HepG2 (cell line): ENCODE measurements at regions not wholly inside any gene's neighbourhood (a gene's known extent, or its start where the extent isn't known, plus 50 kb on each side); places are given as distances from the start of the nearest gene placed in this dataset.

Experiments used
- ATAC-seq: fragments of 200-7000 bp; cut with Tn5 transposase; 3 replicates; pipeline ENCODE4 v1.9.1; 2020; ENCODE audit warnings: mild to moderate bottlenecking, moderate library complexity
- BruUV-seq: library from RNA; stranded (reverse); fragments of 400-500 nt; replicated peaks from 2 replicates; lab custom pipeline; 2021; lab: Mats Ljungman, UMichigan
- CTCF ChIA-PET: fragments of 300-600 bp; formaldehyde crosslinking; extraction: SDS; loops from one replicate; lab custom pipeline; 2021; ENCODE audit warnings: low total read pairs, inconsistent platforms, low intra/inter-chr PET ratio; lab: Yijun Ruan, JAX
- POLR2A ChIA-PET: fragments of 350-600 bp; sonication (Branson Sonifier 250); formaldehyde crosslinking; loops from one replicate; lab custom pipeline; 2020; ENCODE audit warnings: antibody characterized with exemption, inconsistent platforms; lab: Yijun Ruan, JAX
- DNase-seq: peaks from one replicate; pipeline ENCODE4 v3.0.0-alpha.2; 2015; ENCODE audit warnings: low spot score
- FAIRE-seq: peaks from 3 replicates; lab custom pipeline; 2011; peaks lifted over from hg19 to GRCh38; lab: Jason Lieb, UNC
- H2AFZ ChIP-seq: one replicate; pipeline ENCODE4 v1.6.1; 2011; ENCODE audit warnings: low read length, inconsistent platforms
- H3K27ac ChIP-seq: fragments of 300-600 bp; 3 replicates; pipeline ENCODE4 v1.8.0; 2011; ENCODE audit warnings: mixed run types, mild to moderate bottlenecking, mixed read lengths, low read length, inconsistent platforms; ENCODE audit not compliant: insufficient read depth; ENCODE audit errors: extremely low read length
- H3K27me3 ChIP-seq, 2 experiments: fragments of 200-600 bp in 1 of 2; 2 replicates in 1 of 2; 3 replicates in 1 of 2; pipeline versions ENCODE4 v1.6.0 to v1.8.0; 2011; ENCODE audit warnings: low read length in 2 of 2, mild to moderate bottlenecking in 2 of 2, moderate library complexity in 2 of 2, inconsistent platforms in 1 of 2; ENCODE audit not compliant: insufficient read depth in 2 of 2, control insufficient read depth in 1 of 2
- H3K36me3 ChIP-seq, 2 experiments: fragments of 200-600 bp in 1 of 2; replicated peaks in 1 of 2; 2 replicates in 1 of 2; 3 replicates in 1 of 2; pipeline versions ENCODE4 v1.5.1 to v1.8.0; 2011; ENCODE audit warnings: low read length in 2 of 2, inconsistent platforms in 1 of 2; ENCODE audit not compliant: insufficient read depth in 2 of 2, control insufficient read depth in 1 of 2
- H3K4me1 ChIP-seq: 2 replicates; pipeline ENCODE4 v1.5.1; 2012; ENCODE audit warnings: low read length, inconsistent platforms; ENCODE audit not compliant: insufficient read depth
- H3K4me2 ChIP-seq: 2 replicates; pipeline ENCODE4 v1.6.0; 2011; ENCODE audit warnings: low read depth, low read length, inconsistent platforms
- H3K4me3 ChIP-seq, 3 experiments: fragments of 200-600 bp in 1 of 3; sonication (generic), shearing (Covaris generic) in 1 of 3; replicated peaks in 1 of 3; 2 replicates each; pipeline ENCODE4 v1.5.1; 2011 to 2016; ENCODE audit warnings: low read length in 3 of 3, inconsistent platforms in 2 of 3, low read depth in 2 of 3, mild to moderate bottlenecking in 2 of 3, control low read depth in 1 of 3, mixed read lengths in 1 of 3; ENCODE audit not compliant: insufficient read depth in 1 of 3
- H3K79me2 ChIP-seq: one replicate; pipeline ENCODE4 v1.6.1; 2011; ENCODE audit warnings: low read length, inconsistent platforms; ENCODE audit not compliant: insufficient read depth
- H3K9ac ChIP-seq: 2 replicates; pipeline ENCODE4 v1.6.0; 2011; ENCODE audit warnings: mild to moderate bottlenecking, low read depth, low read length, inconsistent platforms; ENCODE audit not compliant: insufficient read depth
- H3K9me3 ChIP-seq: 2 replicates; pipeline ENCODE4 v1.5.1; 2012; ENCODE audit warnings: mild to moderate bottlenecking, low read length
- H4K20me1 ChIP-seq: 2 replicates; pipeline ENCODE4 v1.6.0; 2011; ENCODE audit warnings: inconsistent platforms, mild to moderate bottlenecking, low read length, moderate library complexity; ENCODE audit not compliant: insufficient read depth
- CREM ChIP-seq, 2 experiments: sonication (generic) in 1 of 2; formaldehyde crosslinking in 1 of 2; IDR thresholded peaks; 2 replicates each; pipeline versions ENCODE4 v1.4.0 to v1.6.1; 2016 to 2020; ENCODE audit warnings: antibody characterized with exemption in 1 of 2, mild to moderate bottlenecking in 1 of 2, missing genetic modification reagents in 1 of 2
- FOXA3 ChIP-seq: IDR thresholded peaks from 2 replicates; pipeline ENCODE4 v1.6.1; 2016; ENCODE audit warnings: missing genetic modification reagents, missing compliant biosample characterization
- HNRNPUL1 ChIP-seq: fragments of 200-400 bp; formaldehyde crosslinking; IDR thresholded peaks from 2 replicates; pipeline ENCODE4 v1.6.1; 2017; ENCODE audit warnings: low read depth, mild to moderate bottlenecking, low read length, moderate library complexity
- NFKB2 ChIP-seq: sonication (generic); formaldehyde crosslinking; IDR thresholded peaks from 2 replicates; pipeline ENCODE4 v1.4.0; 2020; ENCODE audit warnings: missing genetic modification reagents, borderline replicate concordance
- SAFB2 ChIP-seq: sonication (generic); formaldehyde crosslinking; IDR thresholded peaks from 2 replicates; pipeline ENCODE4 v1.5.1; 2020; ENCODE audit warnings: missing genetic modification reagents, low read depth, mild to moderate bottlenecking, borderline replicate concordance
- SP4 ChIP-seq: sonication (generic); formaldehyde crosslinking; IDR thresholded peaks from 2 replicates; pipeline ENCODE4 v1.8.1; 2023; ENCODE audit warnings: mild to moderate bottlenecking, missing genetic modification reagents
- ZNF530 ChIP-seq: sonication (generic); formaldehyde crosslinking; IDR thresholded peaks from 2 replicates; pipeline ENCODE4 v1.5.0; 2020; ENCODE audit warnings: low read depth, mild to moderate bottlenecking, missing genetic modification reagents
- ZNF761 ChIP-seq: sonication (generic); formaldehyde crosslinking; conservative IDR thresholded peaks from 2 replicates; pipeline ENCODE4 v1.4.0; 2020; ENCODE audit warnings: mild to moderate bottlenecking, missing genetic modification reagents
- ZNF780A ChIP-seq: sonication (generic); formaldehyde crosslinking; IDR thresholded peaks from 2 replicates; pipeline ENCODE4 v1.8.0; 2022; ENCODE audit warnings: mild to moderate bottlenecking, missing genetic modification reagents, moderate library complexity
- WGBS: methylation state at CpG from one replicate; pipeline ENCODE4 v1.1.6; 2017; ENCODE audit warnings: low lambda C conversion rate; 5-methylcytosine and 5-hydroxymethylcytosine counted together
- in situ Hi-C: cut with HindIII; loops from 2 replicates; pipeline ENCODE4 v1.10.0; 2017; ENCODE audit warnings: low pct_unique_long_range_greater_than_20kb; ENCODE audit not compliant: extremely low pct_ligation_motif_present
- intact Hi-C: fragments of 100-400 bp; cut with micrococcal nuclease; formaldehyde crosslinking; loops from one replicate; pipeline ENCODE4 v1.10.0; 2022; ENCODE audit not compliant: unreplicated experiment
- TF ChIP-seq, protein P1 (sequence below): sonication (generic); formaldehyde crosslinking; IDR thresholded peaks from 2 replicates; pipeline ENCODE4 v1.8.0; 2022; ENCODE audit warnings: missing genetic modification reagents, mild to moderate bottlenecking, moderate library complexity, borderline replicate concordance
- TF ChIP-seq, protein P2 (sequence below): sonication (generic); formaldehyde crosslinking; IDR thresholded peaks from 2 replicates; pipeline ENCODE4 v1.5.0; 2020; ENCODE audit warnings: missing genetic modification reagents
- TF ChIP-seq, protein P3 (sequence below): IDR thresholded peaks from 2 replicates; pipeline ENCODE4 v1.6.1; 2016

DNA sequence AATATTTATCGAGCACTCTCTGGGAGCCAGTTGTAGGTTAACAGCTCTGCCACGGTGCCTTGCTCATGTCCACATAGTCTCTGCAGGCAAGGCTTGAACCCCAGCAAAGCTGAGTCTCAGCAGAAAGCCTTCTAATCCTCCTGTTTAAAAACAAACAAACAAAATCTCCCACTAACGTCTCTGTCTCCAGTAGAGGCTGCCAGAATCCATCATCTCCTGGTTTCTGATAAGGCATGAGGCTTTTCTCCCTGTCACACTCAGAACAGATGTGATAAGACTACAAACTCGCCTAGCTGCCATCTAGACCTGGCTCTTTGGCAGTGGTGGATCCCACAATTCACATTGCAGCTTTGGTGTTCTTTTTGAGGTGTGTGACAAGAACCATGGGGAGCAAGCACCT is 813.2 kb downstream of the AACS start:
- Histone ChIP-seq H4K20me1 (no peaks in the 10 kb centered on the region), H3K27ac (no peak overlapping the region), H3K9ac (no peak overlapping the region), H3K36me3 (no peaks in the 10 kb centered on the region), H3K4me2 (no peak overlapping the region), H3K79me2 (no peaks in the 10 kb centered on the region), H3K4me1 (no peaks in the 10 kb centered on the region), H3K27me3 (no peaks in the 10 kb centered on the region), H2AFZ (no peak overlapping the region), H3K9me3 (peaks cover 3% of the 10 kb centered on the region), H3K4me3 (no peak overlapping the region)
- POLR2A ChIA-PET, result no interaction called here
- DNase-seq (no peak), ATAC-seq (no peak), FAIRE-seq (no peak)
- in situ Hi-C loops (no loop called here), intact Hi-C loops (no loop called here)
- CTCF ChIA-PET, result no interaction called here
- WGBS, result 2% methylated on average over 4 of the region's 4 CpGs
- TF ChIP-seq ZNF530 (CRISPR knock-in tag) (no peak), ZNF761 (CRISPR knock-in tag) (no peak), FOXA3 (no peak), NFKB2 (no peak), HNRNPUL1 (no peak), ZNF780A (CRISPR knock-in tag) (no peak), SAFB2 (no peak), SP4 (CRISPR knock-in tag) (no peak), CREM (IDR thresholded peaks at IDR 0.05) (no peak), CREM (CRISPR knock-in tag; IDR thresholded peaks at IDR 0.05) (no peak)
- TF ChIP-seq, protein P1, sequence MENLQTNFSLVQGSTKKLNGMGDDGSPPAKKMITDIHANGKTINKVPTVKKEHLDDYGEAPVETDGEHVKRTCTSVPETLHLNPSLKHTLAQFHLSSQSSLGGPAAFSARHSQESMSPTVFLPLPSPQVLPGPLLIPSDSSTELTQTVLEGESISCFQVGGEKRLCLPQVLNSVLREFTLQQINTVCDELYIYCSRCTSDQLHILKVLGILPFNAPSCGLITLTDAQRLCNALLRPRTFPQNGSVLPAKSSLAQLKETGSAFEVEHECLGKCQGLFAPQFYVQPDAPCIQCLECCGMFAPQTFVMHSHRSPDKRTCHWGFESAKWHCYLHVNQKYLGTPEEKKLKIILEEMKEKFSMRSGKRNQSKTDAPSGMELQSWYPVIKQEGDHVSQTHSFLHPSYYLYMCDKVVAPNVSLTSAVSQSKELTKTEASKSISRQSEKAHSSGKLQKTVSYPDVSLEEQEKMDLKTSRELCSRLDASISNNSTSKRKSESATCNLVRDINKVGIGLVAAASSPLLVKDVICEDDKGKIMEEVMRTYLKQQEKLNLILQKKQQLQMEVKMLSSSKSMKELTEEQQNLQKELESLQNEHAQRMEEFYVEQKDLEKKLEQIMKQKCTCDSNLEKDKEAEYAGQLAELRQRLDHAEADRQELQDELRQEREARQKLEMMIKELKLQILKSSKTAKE (CRISPR knock-in tag), result no peak
- TF ChIP-seq, protein P2, sequence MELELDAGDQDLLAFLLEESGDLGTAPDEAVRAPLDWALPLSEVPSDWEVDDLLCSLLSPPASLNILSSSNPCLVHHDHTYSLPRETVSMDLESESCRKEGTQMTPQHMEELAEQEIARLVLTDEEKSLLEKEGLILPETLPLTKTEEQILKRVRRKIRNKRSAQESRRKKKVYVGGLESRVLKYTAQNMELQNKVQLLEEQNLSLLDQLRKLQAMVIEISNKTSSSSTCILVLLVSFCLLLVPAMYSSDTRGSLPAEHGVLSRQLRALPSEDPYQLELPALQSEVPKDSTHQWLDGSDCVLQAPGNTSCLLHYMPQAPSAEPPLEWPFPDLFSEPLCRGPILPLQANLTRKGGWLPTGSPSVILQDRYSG (CRISPR knock-in tag), result no peak
- TF ChIP-seq, protein P3, sequence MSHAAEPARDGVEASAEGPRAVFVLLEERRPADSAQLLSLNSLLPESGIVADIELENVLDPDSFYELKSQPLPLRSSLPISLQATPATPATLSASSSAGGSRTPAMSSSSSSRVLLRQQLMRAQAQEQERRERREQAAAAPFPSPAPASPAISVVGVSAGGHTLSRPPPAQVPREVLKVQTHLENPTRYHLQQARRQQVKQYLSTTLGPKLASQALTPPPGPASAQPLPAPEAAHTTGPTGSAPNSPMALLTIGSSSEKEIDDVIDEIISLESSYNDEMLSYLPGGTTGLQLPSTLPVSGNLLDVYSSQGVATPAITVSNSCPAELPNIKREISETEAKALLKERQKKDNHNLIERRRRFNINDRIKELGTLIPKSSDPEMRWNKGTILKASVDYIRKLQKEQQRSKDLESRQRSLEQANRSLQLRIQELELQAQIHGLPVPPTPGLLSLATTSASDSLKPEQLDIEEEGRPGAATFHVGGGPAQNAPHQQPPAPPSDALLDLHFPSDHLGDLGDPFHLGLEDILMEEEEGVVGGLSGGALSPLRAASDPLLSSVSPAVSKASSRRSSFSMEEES (CRISPR knock-in tag), result no peak
- no TSS peak for BruUV-seq
